Upper lobe of right lung (tissue), 1 donor: ENCODE measurements at regions not wholly inside any gene's neighbourhood (a gene's known extent, or its start where the extent isn't known, plus 50 kb on each side); places are given as distances from the start of the nearest gene placed in this dataset.

Experiments used
- ATAC-seq: fragments of 200-7000 bp; cut with Tn5 transposase; one replicate; pipeline ENCODE4 v1.9.1; 2020; ENCODE audit warnings: mild to moderate bottlenecking, moderate library complexity
- DNase-seq: peaks from one replicate; pipeline ENCODE4 v3.0.0-alpha.2; 2020
- H3K27ac ChIP-seq: fragments of 200-600 bp; one replicate; pipeline ENCODE4 v1.8.0; 2022
- H3K27me3 ChIP-seq: fragments of 200-600 bp; one replicate; pipeline ENCODE4 v1.8.0; 2022; ENCODE audit warnings: mild to moderate bottlenecking
- H3K36me3 ChIP-seq: fragments of 200-600 bp; one replicate; pipeline ENCODE4 v1.8.0; 2022
- H3K4me1 ChIP-seq: fragments of 200-600 bp; one replicate; pipeline ENCODE4 v1.8.0; 2022
- H3K4me3 ChIP-seq: fragments of 200-600 bp; one replicate; pipeline ENCODE4 v1.8.0; 2022; ENCODE audit warnings: mild to moderate bottlenecking
- H3K9me3 ChIP-seq: fragments of 200-600 bp; one replicate; pipeline ENCODE4 v1.8.0; 2022
- intact Hi-C: fragments of 100-400 bp; cut with DNase I; formaldehyde crosslinking; loops from one replicate; pipeline ENCODE4 v1.11.0; 2022
- TF ChIP-seq, protein P1 (sequence below): fragments of 200-600 bp; IDR thresholded peaks from one replicate; pipeline ENCODE4 v1.8.0; 2022; ENCODE audit warnings: antibody characterized with exemption
- donor health status: DM: no; HTN: yes; CAD: no; lungs with severe emphysema.

GRCh38 chr15:36501063-36501678, 78.3 kb upstream of the CDIN1 start:
- H3K36me3 ChIP-seq, result no peaks in the 10 kb centered on the region
- DNase-seq (no peak), ATAC-seq (peak; percentile 71)
- H3K4me3 ChIP-seq, result no peak overlapping the region
- TF ChIP-seq, protein P1, sequence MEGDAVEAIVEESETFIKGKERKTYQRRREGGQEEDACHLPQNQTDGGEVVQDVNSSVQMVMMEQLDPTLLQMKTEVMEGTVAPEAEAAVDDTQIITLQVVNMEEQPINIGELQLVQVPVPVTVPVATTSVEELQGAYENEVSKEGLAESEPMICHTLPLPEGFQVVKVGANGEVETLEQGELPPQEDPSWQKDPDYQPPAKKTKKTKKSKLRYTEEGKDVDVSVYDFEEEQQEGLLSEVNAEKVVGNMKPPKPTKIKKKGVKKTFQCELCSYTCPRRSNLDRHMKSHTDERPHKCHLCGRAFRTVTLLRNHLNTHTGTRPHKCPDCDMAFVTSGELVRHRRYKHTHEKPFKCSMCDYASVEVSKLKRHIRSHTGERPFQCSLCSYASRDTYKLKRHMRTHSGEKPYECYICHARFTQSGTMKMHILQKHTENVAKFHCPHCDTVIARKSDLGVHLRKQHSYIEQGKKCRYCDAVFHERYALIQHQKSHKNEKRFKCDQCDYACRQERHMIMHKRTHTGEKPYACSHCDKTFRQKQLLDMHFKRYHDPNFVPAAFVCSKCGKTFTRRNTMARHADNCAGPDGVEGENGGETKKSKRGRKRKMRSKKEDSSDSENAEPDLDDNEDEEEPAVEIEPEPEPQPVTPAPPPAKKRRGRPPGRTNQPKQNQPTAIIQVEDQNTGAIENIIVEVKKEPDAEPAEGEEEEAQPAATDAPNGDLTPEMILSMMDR, result peak; percentile 63
- H3K27me3 ChIP-seq, result no peaks in the 10 kb centered on the region
- intact Hi-C loops, result no loop called here
- no peaks in the 10 kb centered on the region for H3K9me3 ChIP-seq
- no peaks in the 10 kb centered on the region for H3K4me1 ChIP-seq
- H3K27ac ChIP-seq, result no peak overlapping the region

- intact Hi-C loops, result no loop called here
- Histone ChIP-seq H3K36me3 (no peaks in the 10 kb centered on the region), H3K27ac (no peak overlapping the region), H3K9me3 (no peaks in the 10 kb centered on the region), H3K4me1 (no peaks in the 10 kb centered on the region), H3K27me3 (no peaks in the 10 kb centered on the region), H3K4me3 (no peak overlapping the region)
- no peak for ATAC-seq
- TF ChIP-seq, protein P1, result no peak
- DNase-seq, result no peak
These were observed 76.9 kb upstream of the CDIN1 start for GRCh38 chr15:36502509-36502908.

GRCh38 chr15:36506733-36507356, 72.6 kb upstream of the CDIN1 start:
- Histone ChIP-seq H3K36me3 (no peaks in the 10 kb centered on the region), H3K27me3 (no peaks in the 10 kb centered on the region), H3K27ac (no peak overlapping the region), H3K9me3 (no peaks in the 10 kb centered on the region), H3K4me3 (no peak overlapping the region), H3K4me1 (no peaks in the 10 kb centered on the region)
- DNase-seq, result no peak
- no peak for ATAC-seq
- TF ChIP-seq, protein P1, result no peak
- intact Hi-C loops, result no loop called here

DNA sequence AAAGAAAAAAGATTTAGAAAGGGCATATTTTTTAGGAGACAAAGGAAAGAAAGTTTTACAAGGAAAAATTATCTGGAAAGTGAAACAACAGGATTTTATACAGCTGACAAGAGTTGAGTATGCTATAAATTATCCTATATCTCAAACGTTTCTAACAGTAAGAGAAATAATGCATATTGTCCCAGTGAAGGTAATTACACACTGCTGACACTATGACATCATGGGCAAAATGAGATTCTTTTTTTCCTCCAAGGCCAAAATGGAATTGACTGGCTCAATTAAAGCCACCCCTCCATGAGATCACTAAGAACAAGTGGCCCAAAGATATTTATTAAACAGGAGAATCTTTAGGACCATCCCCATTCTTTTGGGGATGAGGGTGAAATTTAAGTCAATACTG, 72.0 kb upstream of the CDIN1 start:
- intact Hi-C loops, result no loop called here
- H3K27me3 ChIP-seq, result no peaks in the 10 kb centered on the region

GRCh38 chr15:36511594-36511993, 67.8 kb upstream of the CDIN1 start:
- no peak overlapping the region for H3K27ac ChIP-seq
- H3K4me1 ChIP-seq, result no peaks in the 10 kb centered on the region
- DNase-seq (no peak), ATAC-seq (no peak)
- intact Hi-C loops, result no loop called here
- H3K36me3 ChIP-seq, result no peaks in the 10 kb centered on the region
- no peak overlapping the region for H3K4me3 ChIP-seq
- no peaks in the 10 kb centered on the region for H3K27me3 ChIP-seq
- TF ChIP-seq, protein P1, result no peak
- no peaks in the 10 kb centered on the region for H3K9me3 ChIP-seq

More for the DNA sequence above, 72.0 kb upstream of the CDIN1 start:
- Histone ChIP-seq H3K4me1 (no peaks in the 10 kb centered on the region), H3K27ac (no peak overlapping the region), H3K4me3 (no peak overlapping the region), H3K9me3 (no peaks in the 10 kb centered on the region), H3K36me3 (no peaks in the 10 kb centered on the region)
- no peak for DNase-seq
- no peak for ATAC-seq
- TF ChIP-seq, protein P1, result no peak
